H1 (cell line): ENCODE measurements at regions not wholly inside any gene's neighbourhood (a gene's known extent, or its start where the extent isn't known, plus 50 kb on each side); places are given as distances from the start of the nearest gene placed in this dataset.

Source experiments
- ATF2 ChIP-seq: IDR thresholded peaks from 2 replicates; pipeline ENCODE4 v1.6.1; 2012; ENCODE audit warnings: low read length, inconsistent platforms
- HDAC6 ChIP-seq: IDR thresholded peaks from one replicate; pipeline ENCODE4 v1.7.1; 2012; ENCODE audit warnings: low read depth, mild to moderate bottlenecking, inconsistent platforms, low read length, moderate library complexity
- JUN ChIP-seq: IDR thresholded peaks from 2 replicates; pipeline ENCODE4 v1.6.1; 2011; ENCODE audit warnings: low read depth, mild to moderate bottlenecking, improper control_type of control experiment, low read length
- RAD21 ChIP-seq, 2 experiments: IDR thresholded peaks in 1 of 2; conservative IDR thresholded peaks in 1 of 2; 2 replicates each; pipeline ENCODE4 v1.6.1; 2011; ENCODE audit warnings: low read depth in 2 of 2, low read length in 2 of 2, improper control_type of control experiment in 1 of 2, inconsistent platforms in 1 of 2, mild to moderate bottlenecking in 1 of 2, moderate library complexity in 1 of 2
- TEAD4 ChIP-seq: IDR thresholded peaks from 2 replicates; pipeline ENCODE4 v1.6.1; 2012; ENCODE audit warnings: low read depth, low read length, inconsistent platforms, mixed read lengths
- ZNF274 ChIP-seq: IDR thresholded peaks from 2 replicates; pipeline ENCODE4 v1.7.0; 2012; ENCODE audit warnings: low read length, borderline replicate concordance; ENCODE audit errors: extremely low read depth

GRCh38 chr1:30109853-30110252 lies 613.5 kb downstream of the MATN1 start (continued):
- TF ChIP-seq RAD21 (IDR thresholded peaks at IDR 0.05 in 1 of 2, conservative IDR thresholded peaks at IDR 0.05 in 1 of 2; ENCODE audit: low read depth in 2 of 2, low read length in 2 of 2) (no peak), JUN (no peak), ZNF274 (no peak), TEAD4 (no peak), HDAC6 (no peak), ATF2 (no peak)
